GM12874 (cell line): ENCODE measurements at regions not wholly inside any gene's neighbourhood (a gene's known extent, or its start where the extent isn't known, plus 50 kb on each side); places are given as distances from the start of the nearest gene placed in this dataset.
A peak's percentile ranks its signal among the peaks of the same experiment; 100 is the strongest.

Source experiments
- CTCF ChIP-seq: IDR thresholded peaks from 2 replicates; pipeline ENCODE4 v1.5.1; 2011; ENCODE audit warnings: low read depth, mild to moderate bottlenecking, control low read depth, low read length, moderate library complexity; ENCODE audit not compliant: insufficient read depth

GRCh38 chr21:23438081-23438480 lies 2169.2 kb downstream of the MRPL39 start:
- TF ChIP-seq CTCF = no peak

- TF ChIP-seq CTCF = no peak
These were observed 2204.3 kb downstream of the MRPL39 start for GRCh38 chr21:23402929-23403520.

- TF ChIP-seq CTCF = peak; percentile 6; the same call in 1 of the 2 replicates
These were observed 2206.0 kb downstream of the MRPL39 start for GRCh38 chr21:23401278-23401677.

- no peak for TF ChIP-seq CTCF
These were observed 2208.6 kb downstream of the MRPL39 start for GRCh38 chr21:23398726-23399125.

GRCh38 chr21:23394458-23394857 lies 2212.8 kb downstream of the MRPL39 start:
- TF ChIP-seq CTCF = no peak

GRCh38 chr21:23384679-23385078 lies 2222.6 kb downstream of the MRPL39 start:
- TF ChIP-seq CTCF = no peak

- no peak for TF ChIP-seq CTCF
These were observed 2233.1 kb downstream of the MRPL39 start for GRCh38 chr21:23374155-23374554.
